NCI-H1436 (cell line): ENCODE measurements at regions not wholly inside any gene's neighbourhood (a gene's known extent, or its start where the extent isn't known, plus 50 kb on each side); places are given as distances from the start of the nearest gene placed in this dataset.
"Not testable (repeated sequence)": the region's sequence is repeated elsewhere in the genome, so short reads cannot be mapped to it uniquely, and the experiment has no call there.

Experiments
- DNase-seq: peaks from one replicate; lab custom pipeline; 2025; lab: John Stamatoyannopoulos, UW

DNA sequence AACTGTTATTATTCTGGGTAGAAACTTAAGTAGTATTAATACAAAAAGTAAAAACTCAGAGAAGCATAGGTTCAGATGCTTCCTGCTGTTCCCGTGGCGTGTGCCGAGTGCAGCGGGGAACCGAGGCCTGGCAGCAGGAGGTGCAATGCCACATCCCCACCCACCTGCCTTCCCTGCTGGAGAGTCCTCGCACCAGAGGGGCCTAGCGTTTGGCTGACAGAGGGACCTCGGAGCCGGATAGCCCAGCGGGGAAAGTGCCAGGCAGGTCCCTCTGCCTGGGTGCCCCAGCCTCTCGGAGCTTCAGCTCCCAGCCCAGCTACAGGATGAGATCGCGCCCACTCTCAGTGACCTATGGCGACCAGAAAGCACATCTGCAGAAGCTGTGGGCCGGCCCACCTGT is 169.6 kb upstream of the GSE1 start:
- no peak for DNase-seq

DNA sequence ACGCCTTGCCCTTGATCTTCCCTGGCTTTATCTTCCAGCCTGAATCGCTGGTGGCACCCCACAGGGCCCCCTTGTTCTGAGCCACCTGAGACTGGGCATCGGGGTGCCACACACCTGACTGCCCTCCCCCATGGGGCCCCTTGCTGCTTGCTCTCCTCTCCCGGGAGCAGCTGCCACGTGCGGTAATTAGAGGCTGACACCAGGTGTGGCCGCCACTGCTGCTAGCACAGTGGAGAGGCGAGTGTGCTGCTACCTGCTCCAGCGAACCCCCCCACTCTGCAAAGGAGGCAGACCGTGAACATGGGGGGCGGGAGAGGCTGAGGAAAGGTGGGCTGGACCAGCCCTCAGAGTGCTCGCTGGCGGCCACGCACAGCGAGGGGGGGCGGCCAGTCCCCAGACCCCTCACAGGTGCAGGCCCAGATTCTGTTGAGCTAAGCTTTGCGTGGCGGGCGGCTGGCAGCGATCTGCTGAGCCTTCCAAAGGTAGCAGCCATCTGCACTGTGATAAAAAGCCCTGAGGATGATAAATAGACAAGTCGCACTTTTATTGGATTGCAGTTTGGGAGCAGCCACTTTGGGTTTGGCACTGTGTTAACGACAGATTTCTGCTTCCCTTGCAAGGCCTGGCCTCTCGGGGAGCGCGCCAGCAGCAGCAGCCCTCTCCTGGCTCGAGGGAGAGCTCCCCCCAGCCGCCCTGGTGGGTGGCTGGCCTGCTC is 167.9 kb upstream of the GSE1 start:
- DNase-seq: peak; percentile 84

DNA sequence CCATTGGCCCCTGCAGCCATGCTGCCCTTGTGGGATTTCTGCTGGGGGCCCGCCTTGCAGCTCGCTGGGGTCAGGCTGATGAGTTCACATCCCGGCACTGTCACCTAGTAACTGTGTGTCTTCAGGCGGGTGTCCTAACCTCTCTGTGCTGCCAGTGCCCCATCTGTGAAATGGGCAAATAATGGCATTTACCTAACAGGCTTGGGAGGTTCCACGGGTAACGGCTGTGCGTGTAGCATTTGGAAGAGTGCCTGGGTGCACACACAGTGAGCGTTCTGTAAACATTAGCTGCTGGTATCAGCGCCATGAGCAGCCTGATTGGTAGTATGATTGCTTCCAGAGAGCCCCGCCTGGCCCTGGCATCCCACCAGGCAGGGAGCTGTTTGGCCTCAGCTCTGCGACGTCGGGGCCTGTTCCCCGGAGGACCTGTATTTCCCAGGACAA is 167.3 kb upstream of the GSE1 start:
- DNase-seq: no peak

DNA sequence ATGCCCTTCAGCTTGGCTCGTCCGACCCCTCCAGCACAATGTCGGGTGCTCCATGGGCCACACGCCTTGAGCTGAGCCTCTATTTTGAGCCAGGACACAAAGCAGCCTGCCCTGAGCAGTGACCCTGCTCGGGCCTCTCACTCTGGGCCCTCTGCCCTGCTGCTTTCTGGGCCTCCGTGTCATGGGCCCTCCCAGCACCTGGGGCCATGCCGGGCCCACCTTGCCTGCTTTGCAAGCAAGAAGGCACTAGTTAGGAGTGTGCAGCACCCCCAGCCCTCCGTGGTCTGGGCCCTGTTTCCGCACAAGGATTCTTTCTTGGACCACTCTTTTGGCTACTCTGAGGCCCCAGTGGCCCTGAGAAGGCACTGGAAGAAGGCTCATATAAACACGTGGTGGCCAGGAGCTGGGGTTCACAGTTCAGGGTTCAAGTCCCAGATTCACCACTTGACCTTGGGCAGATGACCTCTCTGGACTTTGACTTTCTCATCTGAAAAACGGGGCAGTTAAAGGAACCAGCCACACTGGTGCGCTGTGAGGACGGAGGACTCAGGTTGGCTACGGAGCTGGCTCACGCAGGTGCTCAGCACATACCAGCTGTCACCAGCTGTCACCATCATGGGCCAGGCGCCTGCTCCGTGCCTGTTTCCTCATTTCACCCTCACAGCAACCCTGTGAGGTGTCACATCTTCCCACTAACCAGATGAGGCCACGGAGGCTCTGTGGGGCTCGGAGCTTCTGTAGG is 166.0 kb upstream of the GSE1 start:
- DNase-seq: no peak

DNA sequence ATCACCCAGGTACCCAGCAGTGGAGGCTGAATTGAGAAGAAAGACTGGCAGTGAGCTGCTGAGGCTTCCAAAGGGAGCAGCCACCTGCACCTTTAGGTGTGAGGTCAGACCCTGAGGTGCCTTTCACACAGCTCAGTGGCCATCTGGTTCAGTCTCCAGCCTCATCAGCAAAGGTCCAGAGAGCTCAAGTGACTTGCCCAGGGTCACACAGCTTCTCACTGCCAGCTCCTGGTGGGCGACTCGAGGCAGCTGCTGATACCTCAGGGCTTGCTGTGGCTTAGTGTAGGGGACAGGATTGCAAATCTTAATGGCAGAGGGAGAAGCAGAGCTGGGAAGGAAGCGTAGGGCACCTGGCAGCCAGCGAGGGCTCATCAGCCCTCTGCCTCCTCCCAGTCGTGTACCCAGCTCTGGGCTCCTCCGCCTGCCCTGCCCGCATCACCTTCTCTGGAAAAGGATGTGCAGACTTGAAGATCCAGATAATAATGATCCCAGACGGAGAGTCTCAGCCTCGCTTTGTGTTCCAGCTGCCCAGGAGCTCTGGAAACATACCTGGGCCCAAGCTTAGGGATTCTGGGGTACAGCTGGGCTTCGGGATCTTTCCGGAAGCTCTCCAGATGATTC is 165.3 kb upstream of the GSE1 start:
- DNase-seq: no peak

DNA sequence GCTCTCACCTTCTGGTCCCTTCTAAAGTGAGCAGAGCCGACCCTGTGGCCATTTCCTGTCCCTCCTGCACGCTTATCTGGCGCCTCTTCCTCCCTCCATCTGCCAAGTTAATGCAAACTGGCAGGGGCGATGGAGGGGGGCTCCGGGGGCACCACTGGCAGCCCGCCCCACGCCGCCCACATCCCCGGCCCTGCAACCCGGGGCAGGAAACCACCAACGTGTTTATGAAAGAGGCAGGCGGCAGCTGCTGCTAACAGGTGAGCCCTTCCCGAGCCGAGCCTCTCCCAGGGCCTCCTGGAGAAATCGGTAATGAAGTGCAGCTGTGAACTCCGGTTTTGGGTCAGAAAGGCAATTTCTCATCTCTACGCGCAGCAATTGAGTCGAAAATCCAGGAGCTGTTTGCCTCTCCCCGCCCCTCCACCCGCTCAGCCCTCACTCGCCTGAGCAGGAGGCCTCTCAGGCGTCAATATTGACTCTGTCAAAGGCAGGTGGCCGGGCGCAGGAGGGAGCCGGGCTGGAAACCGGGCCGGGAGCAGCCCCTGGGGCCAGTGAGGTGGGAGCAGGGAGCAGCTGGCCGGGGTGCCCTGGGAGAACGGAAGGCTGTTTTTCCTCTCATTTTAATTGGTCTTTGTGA is 164.4 kb upstream of the GSE1 start:
- DNase-seq: peak; percentile 86

DNA sequence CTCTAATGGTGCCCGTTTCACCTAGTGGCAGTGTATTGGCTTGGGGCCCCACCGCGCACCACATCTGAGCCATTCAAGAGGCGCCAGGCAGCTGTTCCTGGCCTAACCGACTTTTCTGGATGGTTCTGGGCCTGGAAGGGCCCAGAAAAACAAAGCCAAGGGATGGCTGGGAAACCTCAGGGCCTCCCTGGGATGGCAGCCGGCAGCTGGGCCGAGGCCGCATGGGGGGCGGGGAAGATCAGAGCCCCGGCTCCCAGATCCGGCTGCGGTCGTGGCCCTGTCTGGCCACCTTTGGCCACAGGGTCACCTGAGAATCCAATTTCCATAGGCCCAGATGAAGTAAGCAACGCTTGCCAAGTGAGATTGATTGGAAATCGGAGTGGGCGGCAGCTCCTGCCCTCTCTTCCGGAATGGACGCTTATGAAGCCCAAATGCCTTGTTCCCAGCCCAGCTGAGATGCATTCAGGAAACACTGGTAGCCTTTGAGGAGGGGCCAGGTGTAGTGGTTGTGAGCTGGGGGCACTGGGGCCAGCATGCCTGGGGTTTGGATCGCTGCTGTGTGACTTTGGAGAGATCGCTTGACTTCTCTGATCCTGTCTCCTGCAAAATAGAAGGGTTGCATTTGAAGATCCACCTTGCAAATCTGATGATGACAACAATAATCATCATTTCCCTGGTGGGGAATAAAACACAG is 163.8 kb upstream of the GSE1 start:
- no peak for DNase-seq

DNA sequence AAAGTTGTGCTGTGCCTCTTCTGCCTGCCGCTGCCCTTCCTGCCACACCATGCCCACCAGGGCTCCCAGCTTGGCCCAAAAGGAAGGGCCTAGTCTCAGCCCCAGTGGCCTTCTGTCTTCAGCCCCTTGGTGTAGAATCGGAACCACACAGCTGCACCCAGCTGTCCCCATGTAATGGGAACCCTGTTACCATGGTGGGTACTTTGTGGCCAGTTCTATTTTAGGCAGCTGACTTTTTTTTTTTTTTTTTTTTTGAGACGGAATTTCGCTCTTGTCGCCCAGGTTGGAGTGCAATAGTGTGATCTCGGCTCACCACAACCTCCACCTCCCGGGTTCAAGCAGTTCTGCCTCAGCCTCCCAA is 163.3 kb upstream of the GSE1 start:
- DNase-seq: no peak

DNA sequence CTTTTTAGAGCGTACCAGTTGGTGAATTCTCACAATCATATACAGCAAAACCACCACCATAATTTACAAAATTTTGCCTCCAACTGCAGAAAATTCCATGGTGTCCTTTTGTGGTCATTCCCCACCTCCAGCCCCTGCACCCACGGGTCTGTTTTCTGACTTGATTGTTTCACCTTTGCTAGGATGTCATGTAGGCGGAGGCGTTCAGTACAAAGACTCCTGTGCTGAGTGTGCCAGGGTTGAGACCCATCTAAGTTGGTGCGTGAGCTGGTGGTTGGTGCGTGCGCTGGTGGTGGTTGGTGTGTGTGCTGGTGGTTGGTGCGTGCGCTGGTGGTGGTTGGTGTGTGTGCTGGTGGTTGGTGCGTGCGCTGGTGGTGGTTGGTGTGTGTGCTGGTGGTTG is 162.0 kb upstream of the GSE1 start:
- DNase-seq: not testable (repeated sequence)

DNA sequence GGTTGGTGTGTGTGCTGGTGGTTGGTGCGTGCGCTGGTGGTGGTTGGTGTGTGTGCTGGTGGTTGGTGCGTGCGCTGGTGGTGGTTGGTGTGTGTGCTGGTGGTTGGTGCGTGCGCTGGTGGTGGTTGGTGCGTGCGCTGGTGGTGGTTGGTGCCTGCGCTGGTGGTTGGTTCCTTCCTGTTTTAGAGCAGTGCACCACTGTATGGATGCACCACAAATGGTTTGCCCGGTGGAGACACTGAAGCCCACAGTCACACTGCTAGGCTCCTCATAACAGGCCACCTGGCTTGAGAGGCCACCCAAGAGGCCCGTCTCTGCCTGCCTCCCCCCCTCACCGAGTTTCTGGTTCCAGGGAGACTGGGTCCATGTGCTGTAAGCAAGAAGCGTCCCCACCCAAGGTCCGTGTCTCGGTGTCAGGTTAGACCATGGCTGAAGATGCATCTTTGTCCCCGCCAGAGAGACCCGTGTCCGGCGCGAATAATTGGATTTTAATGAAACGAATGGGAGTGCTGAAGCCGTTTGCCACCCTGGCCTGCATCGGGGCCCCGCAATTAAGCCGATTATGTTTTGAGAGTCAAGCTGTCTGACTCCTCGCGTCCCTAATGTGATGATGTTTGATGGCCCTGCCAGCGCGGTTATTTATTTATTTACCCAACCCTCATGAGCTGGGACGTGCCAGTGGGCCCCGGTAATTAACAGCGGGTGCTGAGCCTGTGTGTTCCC is 161.3 kb upstream of the GSE1 start:
- DNase-seq: peak; percentile 46

DNA sequence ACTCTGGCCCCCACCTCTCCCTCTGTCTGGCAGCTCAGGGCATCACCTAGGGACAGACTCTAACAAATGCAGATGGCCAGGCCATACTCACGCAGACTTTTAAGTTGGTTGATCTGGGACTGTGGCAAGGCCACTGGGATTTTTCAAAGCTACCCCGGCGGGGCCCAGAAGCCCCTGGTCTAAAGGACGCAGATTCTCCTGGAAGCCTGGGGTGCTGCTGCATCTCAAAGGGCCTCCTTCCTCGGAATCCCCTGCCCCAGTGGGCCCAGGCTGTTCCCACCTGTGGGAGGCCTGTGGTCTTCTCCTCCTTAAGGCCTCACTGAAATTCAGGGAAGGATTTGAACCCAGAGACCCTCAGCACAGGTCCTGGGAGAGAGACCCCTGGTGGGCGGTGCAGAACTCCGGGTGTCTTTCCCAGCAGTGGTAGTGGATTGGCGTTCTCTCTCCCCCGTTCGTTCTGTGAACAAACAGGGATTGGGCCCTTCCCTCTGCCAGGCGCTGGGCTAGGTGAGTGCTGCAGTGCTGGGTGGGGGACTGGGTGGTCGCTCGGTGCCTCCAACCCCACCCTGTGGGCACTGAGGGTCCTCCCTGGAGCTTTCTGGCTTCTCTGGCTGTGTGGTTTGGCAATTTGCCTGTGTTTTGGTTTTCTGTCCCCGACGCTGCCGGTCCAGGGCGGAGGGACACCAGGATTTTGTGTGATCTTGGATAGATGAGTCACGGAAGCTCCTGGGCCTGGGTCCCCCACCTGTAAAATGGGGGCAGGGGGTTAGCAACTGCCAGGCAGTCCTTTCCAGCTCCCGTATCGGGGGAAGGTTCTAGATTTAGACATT is 160.5 kb upstream of the GSE1 start:
- no peak for DNase-seq

DNA sequence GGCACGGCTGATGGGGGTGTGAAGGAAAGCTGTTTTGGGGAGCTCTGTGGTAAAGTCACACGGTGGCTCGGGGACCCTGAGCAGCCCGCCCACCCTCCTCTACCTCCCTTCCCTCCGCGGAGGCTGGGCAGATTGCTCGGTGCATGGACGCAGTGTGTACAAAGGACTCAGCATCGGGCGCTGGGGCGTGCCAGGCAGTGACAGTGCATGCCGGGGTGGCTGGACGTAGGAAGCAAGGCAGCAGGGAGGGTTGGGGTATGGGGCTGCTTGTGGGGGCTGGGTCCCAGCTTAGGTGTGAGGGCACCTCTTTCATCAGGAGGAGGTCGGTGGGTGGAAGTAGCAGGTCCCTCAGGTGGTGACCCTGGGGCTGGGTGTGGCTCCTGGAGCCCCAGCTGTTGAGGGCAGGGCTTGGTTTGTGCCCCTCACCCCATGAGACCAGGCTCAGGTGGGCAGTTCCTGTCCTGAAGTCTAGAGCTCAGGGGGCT is 159.9 kb upstream of the GSE1 start:
- no peak for DNase-seq

DNA sequence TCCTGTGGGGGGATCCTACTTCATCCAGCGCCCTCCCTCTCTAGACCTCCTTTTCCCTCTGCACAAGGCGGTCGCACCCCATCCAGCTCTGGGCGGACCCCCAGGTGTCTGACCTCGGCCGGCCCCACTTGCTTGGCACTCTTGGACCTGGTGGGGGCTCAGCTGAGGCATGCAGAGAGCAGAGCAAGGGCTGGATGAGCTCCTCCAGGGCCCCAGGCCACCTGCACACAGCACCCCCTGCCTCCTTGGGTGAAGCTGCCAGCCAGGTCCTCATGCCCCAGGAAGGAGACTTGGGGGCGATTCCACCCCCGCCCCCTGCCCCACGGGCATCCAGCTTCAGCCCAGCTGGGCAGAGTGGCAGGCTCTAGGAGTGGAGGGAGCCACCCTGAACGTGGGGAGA is 159.4 kb upstream of the GSE1 start:
- DNase-seq: no peak

DNA sequence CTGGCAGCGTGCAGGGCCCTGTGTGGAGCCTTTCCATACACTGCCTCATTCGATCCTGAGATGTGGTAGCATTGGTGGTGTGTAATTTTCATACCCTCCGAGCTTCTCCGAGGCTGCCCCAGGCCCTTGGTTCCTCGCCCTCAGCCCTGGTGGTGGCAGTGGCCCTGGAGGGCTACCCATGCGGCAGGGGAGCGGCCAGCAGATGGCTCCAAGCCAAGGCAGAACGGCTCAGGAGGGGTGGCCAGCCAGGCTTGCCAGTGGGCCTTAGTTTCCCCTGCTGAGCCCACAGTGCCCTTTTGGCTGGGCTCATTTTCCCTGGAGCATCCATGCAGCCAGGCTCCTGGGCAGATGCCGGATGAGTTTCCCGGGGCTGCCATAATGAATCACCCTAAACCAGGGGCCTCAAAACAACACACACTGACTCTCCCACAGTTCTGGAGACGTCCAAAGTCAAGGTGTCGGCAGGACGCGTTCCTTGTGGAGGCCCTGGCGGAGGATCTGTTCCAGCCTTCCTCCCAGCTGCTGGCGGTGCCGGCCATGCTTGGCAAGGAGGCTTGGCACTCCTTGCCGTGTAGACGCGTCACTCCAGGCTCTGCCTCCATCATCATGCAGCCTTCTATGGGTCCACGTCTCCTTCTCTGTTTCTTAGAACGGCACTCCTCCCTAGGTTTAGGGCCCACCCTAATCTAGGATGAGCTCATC is 158.8 kb upstream of the GSE1 start:
- DNase-seq: no peak

DNA sequence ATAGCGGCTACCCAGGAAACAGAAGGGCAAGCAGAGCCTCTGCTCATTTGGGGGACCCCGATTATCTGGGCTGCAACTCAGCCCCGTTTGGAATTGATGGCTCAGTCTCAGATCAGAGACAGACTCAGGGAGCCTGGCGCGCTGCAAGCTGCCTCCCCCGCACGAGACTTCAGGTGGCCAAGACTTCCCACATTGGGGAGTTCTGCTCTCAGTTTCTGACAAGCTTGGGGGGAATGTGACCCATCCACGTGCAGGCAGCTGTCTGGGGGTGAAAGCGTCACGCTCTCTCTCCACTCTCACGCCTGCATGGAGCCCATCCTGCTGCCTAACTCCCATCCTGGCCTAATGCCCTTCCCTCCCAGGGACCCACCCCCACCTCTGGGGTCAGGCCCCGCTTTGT is 157.6 kb upstream of the GSE1 start:
- no peak for DNase-seq

DNA sequence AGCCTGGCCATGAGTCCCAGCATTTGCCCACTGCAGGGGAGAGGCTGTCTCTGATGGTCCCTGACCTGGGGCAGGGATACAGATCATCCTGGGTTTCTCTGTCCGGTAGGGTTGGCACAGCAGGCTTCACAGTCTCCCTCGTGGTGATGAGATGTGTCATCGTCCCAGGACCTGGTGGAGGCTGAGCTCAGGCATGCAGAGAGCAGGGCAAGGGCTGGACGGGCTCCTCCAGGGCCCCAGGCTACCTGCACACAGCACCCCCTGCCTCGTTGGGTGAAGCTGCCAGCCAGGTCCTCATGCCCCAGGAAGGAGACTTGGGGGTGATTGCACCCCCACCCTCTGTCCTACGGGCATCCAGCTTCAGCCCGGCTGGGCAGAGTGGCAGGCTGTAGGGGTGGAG is 155.8 kb upstream of the GSE1 start:
- DNase-seq: no peak

DNA sequence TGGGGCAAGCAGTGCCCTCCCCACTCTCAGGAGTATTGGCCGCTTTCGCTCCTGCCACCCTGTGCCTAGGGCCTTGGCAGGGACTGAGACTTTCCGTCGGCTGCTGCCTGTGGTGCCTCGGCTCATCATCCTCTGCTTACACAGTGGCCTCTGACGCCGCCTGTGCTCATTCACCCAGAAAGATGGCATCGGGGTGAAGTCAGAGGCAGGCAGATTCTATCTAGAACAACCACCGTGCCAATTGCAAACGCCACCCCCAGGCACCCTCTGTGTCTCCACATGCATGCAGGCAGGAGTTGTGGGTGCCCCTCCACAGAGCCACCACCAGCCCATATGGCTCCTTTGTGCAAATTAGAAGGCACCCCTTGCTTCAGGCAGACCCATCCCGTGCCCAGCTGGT is 154.2 kb upstream of the GSE1 start:
- DNase-seq: no peak

DNA sequence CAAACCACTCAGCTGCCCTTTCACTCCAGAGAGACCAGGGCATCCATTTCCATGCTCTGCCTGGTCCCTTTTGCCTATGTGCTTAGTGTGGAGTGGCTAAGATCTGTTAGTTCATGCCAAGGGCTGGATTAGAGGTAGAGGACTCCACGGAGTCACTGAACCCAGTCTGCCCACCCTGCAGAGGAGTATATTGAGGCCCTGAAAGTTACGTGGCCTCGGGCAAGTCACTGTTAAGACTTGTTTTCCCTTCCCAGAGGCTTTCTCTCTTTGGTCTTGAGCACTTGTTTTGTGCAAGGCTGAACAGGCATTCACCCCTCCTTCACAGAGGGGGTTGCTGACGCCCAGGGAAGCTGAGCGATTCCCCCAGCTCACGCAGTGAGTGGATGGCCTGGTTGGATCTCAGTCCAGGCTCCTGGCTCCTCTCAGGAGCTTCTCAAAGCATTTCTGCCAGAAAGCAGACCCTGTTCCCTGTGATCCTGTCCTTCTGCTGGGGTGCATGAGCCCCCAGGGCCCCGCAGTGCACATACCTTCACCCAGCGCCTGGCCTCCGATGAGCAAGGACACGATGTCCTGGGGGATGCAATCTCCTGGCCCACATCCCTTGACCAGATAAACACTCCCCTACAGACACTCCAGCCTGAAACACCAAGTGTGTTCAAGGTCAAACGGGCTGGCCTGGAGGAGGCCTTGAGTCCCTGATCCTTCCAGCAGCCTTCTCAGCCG is 153.4 kb upstream of the GSE1 start:
- no peak for DNase-seq
